SK-N-SH (cell line): ENCODE measurements at regions not wholly inside any gene's neighbourhood (a gene's known extent, or its start where the extent isn't known, plus 50 kb on each side); places are given as distances from the start of the nearest gene placed in this dataset.

Experiments
- CTCF ChIA-PET: fragments of 300-600, 350-600 bp; formaldehyde crosslinking; extraction: SDS; loops from one replicate; lab custom pipeline; 2021; lab: Yijun Ruan, JAX
- POLR2A ChIA-PET: fragments of 350-600 bp; sonication (Branson Sonifier 250); formaldehyde crosslinking; extraction: SDS; loops from one replicate; lab custom pipeline; 2020; ENCODE audit warnings: antibody characterized with exemption, inconsistent platforms; lab: Yijun Ruan, JAX
- DNase-seq: peaks from one replicate; pipeline ENCODE4 v3.0.0; 2012
- H2AFZ ChIP-seq: fragments of 200-600 bp; sonication (generic); 2 replicates; pipeline ENCODE4 v1.8.1; 2016; ENCODE audit warnings: antibody characterized with exemption, mild to moderate bottlenecking, low read depth
- H3F3A ChIP-seq: fragments of 200-600 bp; sonication (generic); replicated peaks from 2 replicates; pipeline ENCODE3; 2016; ENCODE audit warnings: antibody characterized with exemption, mild to moderate bottlenecking; ENCODE audit not compliant: insufficient read depth
- H3K27ac ChIP-seq, 2 experiments: fragments of 200-500 bp in 1 of 2; fragments of 200-600 bp in 1 of 2; sonication (Bioruptor generic) in 1 of 2; sonication (generic), shearing (Covaris generic) in 1 of 2; 2 replicates each; pipeline versions ENCODE4 v1.5.1 to v1.6.1; 2014 to 2016; ENCODE audit warnings: low read depth in 2 of 2, inconsistent platforms in 1 of 2, low read length in 1 of 2, mild to moderate bottlenecking in 1 of 2, mixed read lengths in 1 of 2
- H3K27me3 ChIP-seq: fragments of 200-600 bp; sonication (generic), shearing (Covaris generic); 2 replicates; pipeline ENCODE4 v1.6.1; 2016; ENCODE audit warnings: mixed run types; ENCODE audit not compliant: insufficient read depth
- H3K36me3 ChIP-seq, 2 experiments: fragments of 200-500 bp in 1 of 2; fragments of 200-600 bp in 1 of 2; sonication (Bioruptor generic) in 1 of 2; sonication (generic) in 1 of 2; replicated peaks in 1 of 2; 2 replicates each; pipeline versions ENCODE3 to v1.5.1; 2014 to 2016; ENCODE audit warnings: low read length in 1 of 2, mild to moderate bottlenecking in 1 of 2; ENCODE audit not compliant: insufficient read depth in 2 of 2, control insufficient read depth in 1 of 2
- H3K4me1 ChIP-seq, 2 experiments: fragments of 200-500 bp in 1 of 2; fragments of 200-600 bp in 1 of 2; sonication (Bioruptor generic) in 1 of 2; sonication (generic), shearing (Covaris generic) in 1 of 2; 2 replicates each; pipeline versions ENCODE4 v1.5.1 to v1.6.1; 2014 to 2016; ENCODE audit warnings: low read depth in 1 of 2, low read length in 1 of 2, mixed run types in 1 of 2; ENCODE audit not compliant: insufficient read depth in 2 of 2, control insufficient read depth in 1 of 2
- H3K4me2 ChIP-seq: fragments of 200-600 bp; sonication (generic), shearing (Covaris generic); 2 replicates; pipeline ENCODE4 v1.6.1; 2017; ENCODE audit warnings: mixed run types
- H3K4me3 ChIP-seq, 2 experiments: fragments of 200-500 bp in 1 of 2; fragments of 200-600 bp in 1 of 2; sonication (Bioruptor generic) in 1 of 2; sonication (generic), shearing (Covaris generic) in 1 of 2; 2 replicates each; pipeline versions ENCODE4 v1.5.1 to v1.8.1; 2014 to 2016; ENCODE audit warnings: low read depth in 2 of 2, inconsistent platforms in 1 of 2, low read length in 1 of 2, mild to moderate bottlenecking in 1 of 2, mixed read lengths in 1 of 2, moderate library complexity in 1 of 2
- H3K79me2 ChIP-seq: fragments of 200-600 bp; sonication (generic); 2 replicates; pipeline ENCODE4 v1.8.1; 2017; ENCODE audit warnings: mild to moderate bottlenecking; ENCODE audit not compliant: insufficient read depth
- H3K9ac ChIP-seq: fragments of 200-600 bp; sonication (generic); 2 replicates; pipeline ENCODE4 v1.6.1; 2017; ENCODE audit warnings: mixed run types
- H3K9me2 ChIP-seq: fragments of 200-600 bp; sonication (generic); 2 replicates; pipeline ENCODE4 v1.6.1; 2017; ENCODE audit warnings: mixed run types
- H3K9me3 ChIP-seq: fragments of 200-600 bp; sonication (generic); 2 replicates; pipeline ENCODE4 v1.6.1; 2017; ENCODE audit warnings: mixed run types, mild to moderate bottlenecking, moderate library complexity
- H4K20me1 ChIP-seq: fragments of 200-600 bp; sonication (generic); 2 replicates; pipeline ENCODE4 v1.6.1; 2017; ENCODE audit warnings: mild to moderate bottlenecking, mixed run types; ENCODE audit not compliant: insufficient read depth
- ELF1 ChIP-seq: IDR thresholded peaks from 2 replicates; pipeline ENCODE4 v1.4.0; 2012
- EZH2phosphoT487 ChIP-seq: fragments of 200-600 bp; sonication (generic); IDR thresholded peaks from 2 replicates; pipeline ENCODE4 v1.6.1; 2017; ENCODE audit warnings: low read depth, mixed run types, mild to moderate bottlenecking, antibody characterized with exemption, moderate library complexity, borderline replicate concordance
- JUND ChIP-seq: IDR thresholded peaks from 2 replicates; pipeline ENCODE4 v1.4.0; 2012
- POLR2AphosphoS5 ChIP-seq: IDR thresholded peaks from 2 replicates; pipeline ENCODE4 v1.6.1; 2012; ENCODE audit warnings: low read depth, low read length
- RFX5 ChIP-seq: IDR thresholded peaks from 2 replicates; pipeline ENCODE4 v1.6.1; 2012; ENCODE audit warnings: mild to moderate bottlenecking, improper control_type of control experiment, low read length
- RXRA ChIP-seq: IDR thresholded peaks from 2 replicates; pipeline ENCODE4 v1.4.0; 2012; ENCODE audit warnings: low read depth, mild to moderate bottlenecking, borderline replicate concordance
- TAF1 ChIP-seq: IDR thresholded peaks from 2 replicates; pipeline ENCODE4 v1.6.1; 2012; ENCODE audit warnings: low read depth, mild to moderate bottlenecking, low read length, moderate library complexity, borderline replicate concordance
- TEAD4 ChIP-seq: IDR thresholded peaks from 2 replicates; pipeline ENCODE4 v1.4.0; 2012; ENCODE audit warnings: mild to moderate bottlenecking, borderline replicate concordance; ENCODE audit not compliant: insufficient read depth
- WGBS: methylation state at CpG from one replicate; pipeline ENCODE4 v1.1.6; 2017; ENCODE audit warnings: low lambda C conversion rate; 5-methylcytosine and 5-hydroxymethylcytosine counted together
- TF ChIP-seq, protein P1 (sequence below): fragments of 150-350 bp; IDR thresholded peaks from 2 replicates; pipeline ENCODE4 v1.6.1; 2016; ENCODE audit warnings: mild to moderate bottlenecking, low read depth, low read length
- TF ChIP-seq, protein P2 (sequence below): IDR thresholded peaks from 2 replicates; pipeline ENCODE4 v1.4.0; 2012; ENCODE audit warnings: low read depth
- TF ChIP-seq, protein P3 (sequence below): fragments of 150-350 bp; IDR thresholded peaks from 2 replicates; pipeline ENCODE4 v1.6.1; 2017; ENCODE audit warnings: antibody characterized with exemption, low read length, low read depth, borderline replicate concordance

DNA sequence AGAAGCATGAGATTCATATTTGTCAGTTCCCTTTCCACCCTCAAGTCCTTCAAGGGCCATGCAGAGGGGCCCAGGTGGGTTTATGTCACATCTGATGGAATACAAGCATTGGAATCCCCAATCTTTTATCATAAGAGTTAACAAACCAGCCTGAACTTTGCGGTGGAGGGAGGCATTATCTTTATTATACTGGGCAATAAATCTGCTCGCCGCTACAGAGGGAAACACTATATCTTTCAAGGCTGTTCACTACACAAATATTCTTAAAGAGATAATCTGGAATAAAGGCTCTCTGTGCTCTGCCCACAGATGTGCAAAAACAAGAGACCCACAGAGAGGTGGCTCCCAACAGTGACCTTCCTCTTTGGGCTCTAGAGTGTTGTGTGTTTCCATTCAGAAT lies 153.6 kb upstream of the PLEKHA5 start:
- no peak overlapping the region for H2AFZ ChIP-seq
- WGBS, result 93% methylated on average over 3 of the region's 3 CpGs
- no peaks in the 10 kb centered on the region for H3F3A ChIP-seq
- no peaks in the 10 kb centered on the region for H3K4me1 ChIP-seq
- H3K9me2 ChIP-seq, result no peaks in the 10 kb centered on the region
- no peaks in the 10 kb centered on the region for H3K27me3 ChIP-seq
- H3K79me2 ChIP-seq, result no peaks in the 10 kb centered on the region
- H3K4me3 ChIP-seq, result no peak overlapping the region
- TF ChIP-seq RXRA (no peak), POLR2AphosphoS5 (no peak), TAF1 (no peak), RFX5 (no peak), JUND (no peak), EZH2phosphoT487 (no peak), ELF1 (no peak)
- TF ChIP-seq, protein P1, sequence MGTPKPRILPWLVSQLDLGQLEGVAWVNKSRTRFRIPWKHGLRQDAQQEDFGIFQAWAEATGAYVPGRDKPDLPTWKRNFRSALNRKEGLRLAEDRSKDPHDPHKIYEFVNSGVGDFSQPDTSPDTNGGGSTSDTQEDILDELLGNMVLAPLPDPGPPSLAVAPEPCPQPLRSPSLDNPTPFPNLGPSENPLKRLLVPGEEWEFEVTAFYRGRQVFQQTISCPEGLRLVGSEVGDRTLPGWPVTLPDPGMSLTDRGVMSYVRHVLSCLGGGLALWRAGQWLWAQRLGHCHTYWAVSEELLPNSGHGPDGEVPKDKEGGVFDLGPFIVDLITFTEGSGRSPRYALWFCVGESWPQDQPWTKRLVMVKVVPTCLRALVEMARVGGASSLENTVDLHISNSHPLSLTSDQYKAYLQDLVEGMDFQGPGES, result no peak
- ChIA-PET CTCF (no interaction called here), POLR2A (no interaction called here)
- H3K9me3 ChIP-seq, result no peaks in the 10 kb centered on the region
- H3K4me2 ChIP-seq, result no peak overlapping the region
- no peak overlapping the region for H3K27ac ChIP-seq
- no peaks in the 10 kb centered on the region for H3K36me3 ChIP-seq
- H4K20me1 ChIP-seq, result no peaks in the 10 kb centered on the region
- DNase-seq, result no peak
- H3K9ac ChIP-seq, result no peak overlapping the region

GRCh38 chr12:18979401-18980126 lies 150.0 kb upstream of the PLEKHA5 start:
- no peaks in the 10 kb centered on the region for H3F3A ChIP-seq
- TF ChIP-seq TEAD4 (no peak), JUND (no peak)
- TF ChIP-seq, protein P2, sequence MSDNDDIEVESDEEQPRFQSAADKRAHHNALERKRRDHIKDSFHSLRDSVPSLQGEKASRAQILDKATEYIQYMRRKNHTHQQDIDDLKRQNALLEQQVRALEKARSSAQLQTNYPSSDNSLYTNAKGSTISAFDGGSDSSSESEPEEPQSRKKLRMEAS, result no peak
- TF ChIP-seq, protein P3, sequence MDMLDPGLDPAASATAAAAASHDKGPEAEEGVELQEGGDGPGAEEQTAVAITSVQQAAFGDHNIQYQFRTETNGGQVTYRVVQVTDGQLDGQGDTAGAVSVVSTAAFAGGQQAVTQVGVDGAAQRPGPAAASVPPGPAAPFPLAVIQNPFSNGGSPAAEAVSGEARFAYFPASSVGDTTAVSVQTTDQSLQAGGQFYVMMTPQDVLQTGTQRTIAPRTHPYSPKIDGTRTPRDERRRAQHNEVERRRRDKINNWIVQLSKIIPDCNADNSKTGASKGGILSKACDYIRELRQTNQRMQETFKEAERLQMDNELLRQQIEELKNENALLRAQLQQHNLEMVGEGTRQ, result no peak
- no peaks in the 10 kb centered on the region for H4K20me1 ChIP-seq
- 88% methylated on average over 5 of the region's 5 CpGs for WGBS
- no peaks in the 10 kb centered on the region for H3K36me3 ChIP-seq
- H3K9me3 ChIP-seq, result no peaks in the 10 kb centered on the region
- no peak overlapping the region for H2AFZ ChIP-seq
- H3K27me3 ChIP-seq, result no peaks in the 10 kb centered on the region
- POLR2A ChIA-PET, result no interaction called here
- H3K27ac ChIP-seq, result no peak overlapping the region
- H3K4me3 ChIP-seq, result no peak overlapping the region
- H3K4me1 ChIP-seq, result no peaks in the 10 kb centered on the region
- no peak overlapping the region for H3K4me2 ChIP-seq
- no peaks in the 10 kb centered on the region for H3K9me2 ChIP-seq
- H3K79me2 ChIP-seq, result no peaks in the 10 kb centered on the region
- CTCF ChIA-PET, result interaction anchor here (0.5 kb wide), 1 partner anchor 385 kb away, joined by 3 read pairs; no protein-coding TSS in a partner anchor
- no peak for DNase-seq
- H3K9ac ChIP-seq, result no peak overlapping the region
